ENCODE measurements at regions not wholly inside any gene's neighbourhood (a gene's known extent, or its start where the extent isn't known, plus 50 kb on each side); places are given as distances from the start of the nearest gene placed in this dataset.

DNA sequence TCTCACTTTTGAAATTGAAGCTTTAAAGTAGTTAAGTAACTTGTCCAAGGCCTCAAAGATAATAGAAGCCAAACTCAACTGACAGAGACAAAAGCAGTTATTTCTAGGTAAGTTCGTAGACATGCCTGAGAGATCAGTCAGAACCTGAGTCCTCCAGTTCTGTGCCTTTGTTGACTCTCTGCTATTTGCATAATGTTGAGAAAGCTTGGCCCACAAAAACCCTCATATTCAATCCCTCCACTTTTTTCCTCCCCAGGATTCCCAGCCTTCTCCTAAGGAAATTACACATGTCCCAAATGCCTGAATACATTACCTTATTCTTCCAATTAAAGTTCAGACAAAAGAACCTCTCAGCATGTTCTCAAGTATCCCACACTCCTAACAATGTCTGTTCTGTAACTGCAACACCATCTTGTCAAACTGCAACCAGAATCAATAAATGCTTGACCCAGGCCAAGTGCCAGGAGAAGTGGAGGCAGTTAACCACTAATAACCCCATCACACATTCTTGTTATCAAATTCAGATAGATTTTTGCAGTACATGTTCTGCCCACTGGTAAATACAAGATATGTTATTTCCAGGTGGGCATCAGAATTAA is 217.8 kb downstream of the LRRC3B start:
- no peak for TF ChIP-seq SMAD3 (CRISPR knock-in tag; IDR thresholded peaks at IDR 0.05)
- TF ChIP-seq, protein P1, sequence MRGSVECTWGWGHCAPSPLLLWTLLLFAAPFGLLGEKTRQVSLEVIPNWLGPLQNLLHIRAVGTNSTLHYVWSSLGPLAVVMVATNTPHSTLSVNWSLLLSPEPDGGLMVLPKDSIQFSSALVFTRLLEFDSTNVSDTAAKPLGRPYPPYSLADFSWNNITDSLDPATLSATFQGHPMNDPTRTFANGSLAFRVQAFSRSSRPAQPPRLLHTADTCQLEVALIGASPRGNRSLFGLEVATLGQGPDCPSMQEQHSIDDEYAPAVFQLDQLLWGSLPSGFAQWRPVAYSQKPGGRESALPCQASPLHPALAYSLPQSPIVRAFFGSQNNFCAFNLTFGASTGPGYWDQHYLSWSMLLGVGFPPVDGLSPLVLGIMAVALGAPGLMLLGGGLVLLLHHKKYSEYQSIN (CRISPR knock-in tag; IDR thresholded peaks at IDR 0.05; ENCODE audit: borderline replicate concordance): no peak
- no peak for TF ChIP-seq SIX4 (CRISPR knock-in tag; IDR thresholded peaks at IDR 0.05)
- TF ChIP-seq ZNF543 (CRISPR knock-in tag; IDR thresholded peaks at IDR 0.05): no peak
- no peak for TF ChIP-seq TP53 (CRISPR knock-in tag; conservative IDR thresholded peaks at IDR 0.05)
- TF ChIP-seq, protein P2, sequence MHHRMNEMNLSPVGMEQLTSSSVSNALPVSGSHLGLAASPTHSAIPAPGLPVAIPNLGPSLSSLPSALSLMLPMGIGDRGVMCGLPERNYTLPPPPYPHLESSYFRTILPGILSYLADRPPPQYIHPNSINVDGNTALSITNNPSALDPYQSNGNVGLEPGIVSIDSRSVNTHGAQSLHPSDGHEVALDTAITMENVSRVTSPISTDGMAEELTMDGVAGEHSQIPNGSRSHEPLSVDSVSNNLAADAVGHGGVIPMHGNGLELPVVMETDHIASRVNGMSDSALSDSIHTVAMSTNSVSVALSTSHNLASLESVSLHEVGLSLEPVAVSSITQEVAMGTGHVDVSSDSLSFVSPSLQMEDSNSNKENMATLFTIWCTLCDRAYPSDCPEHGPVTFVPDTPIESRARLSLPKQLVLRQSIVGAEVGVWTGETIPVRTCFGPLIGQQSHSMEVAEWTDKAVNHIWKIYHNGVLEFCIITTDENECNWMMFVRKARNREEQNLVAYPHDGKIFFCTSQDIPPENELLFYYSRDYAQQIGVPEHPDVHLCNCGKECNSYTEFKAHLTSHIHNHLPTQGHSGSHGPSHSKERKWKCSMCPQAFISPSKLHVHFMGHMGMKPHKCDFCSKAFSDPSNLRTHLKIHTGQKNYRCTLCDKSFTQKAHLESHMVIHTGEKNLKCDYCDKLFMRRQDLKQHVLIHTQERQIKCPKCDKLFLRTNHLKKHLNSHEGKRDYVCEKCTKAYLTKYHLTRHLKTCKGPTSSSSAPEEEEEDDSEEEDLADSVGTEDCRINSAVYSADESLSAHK (CRISPR knock-in tag; IDR thresholded peaks at IDR 0.05; ENCODE audit: borderline replicate concordance): no peak
- TF ChIP-seq EHMT2 (IDR thresholded peaks at IDR 0.05; ENCODE audit: borderline replicate concordance, low read depth, low read length): no peak
- no peak for TF ChIP-seq ZNF879 (CRISPR knock-in tag; IDR thresholded peaks at IDR 0.05)
- TF ChIP-seq HNRNPK (IDR thresholded peaks at IDR 0.05; ENCODE audit: low read depth, low read length, poor library complexity, severe bottlenecking): no peak
- no peaks in the 10 kb centered on the region for H3K4me1 ChIP-seq (ENCODE audit: insufficient read depth, low read length)
- no TSS peak for BruUV-seq (replicated peaks)
- no peaks in the 10 kb centered on the region for H3K27me3 ChIP-seq (ENCODE audit: control insufficient read depth in 1 of 2, insufficient read depth in 2 of 2, low read length in 2 of 2)
- H3K4me2 ChIP-seq (ENCODE audit: low read depth, low read length): no peak overlapping the region
- no peak overlapping the region for H2AFZ ChIP-seq (ENCODE audit: low read length)
- in situ Hi-C loops (cut with HindIII; ENCODE audit: extremely low pct_ligation_motif_present, low pct_unique_long_range_greater_than_20kb): no loop called here
- ATAC-seq (no peak), FAIRE-seq (no peak), DNase-seq (ENCODE audit: low spot score) (no peak)
- no peaks in the 10 kb centered on the region for H3K79me2 ChIP-seq (ENCODE audit: insufficient read depth, low read length)
- H3K4me3 ChIP-seq (replicated peaks in 1 of 3; ENCODE audit: insufficient read depth in 1 of 3, low read depth in 2 of 3, low read length in 3 of 3): no peak overlapping the region
- H3K9me3 ChIP-seq (ENCODE audit: low read length): no peaks in the 10 kb centered on the region
- H3K36me3 ChIP-seq (replicated peaks in 1 of 2; ENCODE audit: control insufficient read depth in 1 of 2, insufficient read depth in 2 of 2, low read length in 2 of 2): no peaks in the 10 kb centered on the region
- POLR2A ChIA-PET: no interaction called here
- intact Hi-C loops (cut with micrococcal nuclease; ENCODE audit: unreplicated experiment): no loop called here
- WGBS (ENCODE audit: low lambda C conversion rate): 6% methylated on average over 1 of the region's 1 CpG
- H4K20me1 ChIP-seq (ENCODE audit: insufficient read depth, low read length): no peaks in the 10 kb centered on the region
- CTCF ChIA-PET (ENCODE audit: low intra/inter-chr PET ratio, low total read pairs): no interaction called here
- H3K27ac ChIP-seq (ENCODE audit: extremely low read length, insufficient read depth, low read length): no peak overlapping the region
- no peak overlapping the region for H3K9ac ChIP-seq (ENCODE audit: insufficient read depth, low read depth, low read length)

All from HepG2 (cell line).